Epidermal melanocyte (primary cell): ENCODE measurements at regions not wholly inside any gene's neighbourhood (a gene's known extent, or its start where the extent isn't known, plus 50 kb on each side); places are given as distances from the start of the nearest gene placed in this dataset.

Source experiments
- DNase-seq: peaks from one replicate; pipeline ENCODE4 v3.0.0; 2011; ENCODE audit warnings: low spot score; ENCODE audit not compliant: insufficient read length

GRCh38 chr15:31274496-31275330, 51.9 kb upstream of the KLF13 start:
- no peak for DNase-seq

DNA sequence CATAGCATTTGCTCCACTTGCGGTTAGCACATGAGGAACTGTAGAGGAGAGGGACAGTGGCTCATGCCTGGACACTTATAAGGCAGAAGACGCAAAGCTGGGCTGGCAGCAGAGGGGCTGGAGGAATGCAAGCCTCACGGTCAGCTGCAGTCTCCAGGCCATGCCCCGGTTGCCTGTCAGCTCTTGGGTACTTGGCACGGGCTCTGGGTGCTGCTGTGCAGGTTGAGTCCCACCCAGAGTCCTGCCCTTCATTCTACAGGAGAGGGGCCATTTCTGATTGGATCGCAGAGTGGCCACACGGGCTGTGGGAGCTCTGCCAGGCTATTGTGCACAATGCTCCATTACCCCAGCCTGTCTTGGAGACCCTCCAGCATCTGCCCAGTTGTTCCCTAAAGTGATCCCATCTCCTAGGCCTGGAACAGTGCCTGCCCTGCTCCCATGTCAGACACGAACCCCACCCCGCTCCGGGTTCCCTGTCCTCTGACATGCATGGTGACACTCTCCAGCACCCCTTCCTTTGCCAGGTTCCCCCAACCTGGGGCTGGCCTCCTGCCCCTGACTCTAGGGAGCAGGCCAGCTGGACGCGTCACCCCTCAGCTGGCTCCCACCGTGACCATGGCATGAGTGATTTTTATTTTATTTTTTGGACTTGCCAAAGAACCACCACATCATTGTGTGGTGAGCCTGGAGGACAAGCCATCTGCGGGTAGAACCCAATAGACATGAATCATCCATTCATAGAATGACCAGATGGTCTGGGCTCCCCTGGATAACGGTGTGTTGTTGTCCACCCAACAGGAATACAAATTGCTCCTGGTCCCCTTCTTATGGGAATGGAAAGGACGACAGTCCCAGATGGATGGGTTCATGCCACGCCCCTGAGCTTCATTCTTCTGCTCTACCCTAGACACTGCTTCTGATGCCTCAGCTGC, 51.0 kb upstream of the KLF13 start:
- DNase-seq, result no peak

GRCh38 chr15:31276596-31277298, 49.9 kb upstream of the KLF13 start:
- DNase-seq, result no peak
